Activated T-cell treated with anti-CD3 and anti-CD28 coated beads, Interleukin-2, amount 50 U/mL, for 72 hours (primary cell): ENCODE measurements at regions not wholly inside any gene's neighbourhood (a gene's known extent, or its start where the extent isn't known, plus 50 kb on each side); places are given as distances from the start of the nearest gene placed in this dataset.
"Not testable (repeated sequence)": the region's sequence is repeated elsewhere in the genome, so short reads cannot be mapped to it uniquely, and the experiment has no call there.

ENCODE experiments used
- ATAC-seq, 2 donors: fragments of 150-1000 bp; cut with Tn5 transposase; replicated peaks in 1 of 2; 2 replicates each; pipeline ENCODE4 v1.10.0; 2021; ENCODE audit warnings: moderate library complexity in 2 of 2, mild to moderate bottlenecking in 1 of 2
- DNase-seq, 2 donors: peaks; one replicate each; pipeline ENCODE4 v3.0.0; 2021 to 2022; ENCODE audit warnings: mixed read lengths in 1 of 2
- H3K27ac Mint-ChIP-seq: one replicate; pipeline ENCODE4 v1.8.0; 2022; ENCODE audit warnings: mild to moderate bottlenecking, moderate library complexity, mixed read lengths
- H3K27me3 Mint-ChIP-seq: one replicate; pipeline ENCODE4 v1.8.0; 2022; ENCODE audit warnings: low read depth, mixed read lengths
- H3K36me3 Mint-ChIP-seq, 2 donors: one replicate each; pipeline ENCODE4 v1.8.0; 2022; ENCODE audit warnings: mixed read lengths in 2 of 2, mild to moderate bottlenecking in 1 of 2; ENCODE audit not compliant: insufficient read depth in 2 of 2
- H3K4me1 Mint-ChIP-seq: one replicate; pipeline ENCODE4 v1.8.0; 2022; ENCODE audit warnings: low read depth, mixed read lengths
- H3K4me3 Mint-ChIP-seq, 2 donors: one replicate each; pipeline ENCODE4 v1.8.0; 2022; ENCODE audit warnings: mild to moderate bottlenecking in 2 of 2, mixed read lengths in 2 of 2, moderate library complexity in 2 of 2
- H3K9me3 Mint-ChIP-seq, 2 donors: one replicate each; pipeline ENCODE4 v1.8.0; 2022; ENCODE audit warnings: mixed read lengths in 2 of 2

DNA sequence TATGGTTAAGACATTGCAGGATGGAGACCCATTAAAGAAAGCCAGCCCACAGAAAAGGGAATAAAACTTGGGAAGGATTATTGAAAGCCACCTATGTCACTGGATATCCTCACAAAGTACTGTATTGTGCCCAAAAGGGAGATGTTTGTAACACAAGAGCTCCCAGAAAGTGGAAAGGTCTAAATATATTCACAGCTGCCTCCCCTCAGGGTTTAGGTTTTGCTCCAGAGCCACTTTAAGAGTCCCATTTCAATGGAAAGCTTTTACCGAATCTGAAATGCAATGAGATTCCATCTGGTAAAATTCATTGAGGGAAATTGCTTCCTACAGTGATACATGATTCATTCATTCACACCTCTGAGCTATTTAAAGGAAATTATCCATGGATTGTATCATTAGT is 176.4 kb downstream of the XPNPEP1 start:
- no peak overlapping the region for H3K27ac Mint-ChIP-seq
- DNase-seq (no peak), ATAC-seq (no peak)
- no peak overlapping the region for H3K4me3 Mint-ChIP-seq
- no peaks in the 10 kb centered on the region for H3K4me1 Mint-ChIP-seq
- peaks cover under 1 to 1% of the 10 kb centered on the region in 2 donors for H3K9me3 Mint-ChIP-seq
- no peaks in the 10 kb centered on the region for H3K36me3 Mint-ChIP-seq
- H3K27me3 Mint-ChIP-seq, result no peaks in the 10 kb centered on the region

DNA sequence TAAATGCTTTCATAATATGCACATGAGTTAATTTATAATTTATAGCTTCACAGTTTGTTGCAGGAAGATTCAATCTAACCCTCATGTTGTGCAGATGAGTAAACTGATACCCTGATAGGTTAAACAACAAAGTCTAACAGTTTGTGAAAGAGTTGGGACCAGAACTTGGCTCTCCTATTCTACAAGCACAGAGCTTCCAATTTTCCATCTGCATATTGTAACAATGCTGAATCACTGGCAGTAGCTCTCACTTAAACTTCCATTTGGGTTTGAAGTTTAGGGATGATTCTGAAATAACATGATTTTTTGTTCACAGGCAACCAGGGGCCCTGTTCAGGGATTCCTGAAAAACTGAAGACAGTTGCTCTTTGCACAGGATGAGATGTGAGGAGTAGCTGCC is 179.3 kb downstream of the XPNPEP1 start:
- DNase-seq (no peak), ATAC-seq (no peak)
- Mint-ChIP-seq H3K4me3 (no peak overlapping the region), H3K36me3 (no peaks in the 10 kb centered on the region), H3K27ac (no peak overlapping the region), H3K27me3 (no peaks in the 10 kb centered on the region), H3K9me3 (no peaks in the 10 kb centered on the region), H3K4me1 (no peaks in the 10 kb centered on the region)

DNA sequence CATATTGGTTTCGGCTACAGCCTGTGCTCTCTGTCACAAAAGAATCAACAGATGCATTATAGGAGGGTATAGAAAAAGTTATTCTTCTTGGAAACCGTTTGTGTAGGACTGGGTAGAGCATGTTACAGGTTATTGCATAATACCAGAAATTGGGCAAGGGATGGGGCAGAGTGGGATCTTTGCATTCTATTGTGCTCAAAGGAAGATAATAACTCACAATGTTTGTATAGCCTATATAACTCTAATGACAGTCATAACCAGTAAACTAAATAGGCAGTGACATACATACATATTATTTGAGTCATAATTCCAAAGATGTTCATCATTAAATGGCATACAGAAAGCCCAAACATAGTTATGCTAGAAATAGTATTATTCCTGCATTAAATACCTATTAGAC is 179.7 kb downstream of the XPNPEP1 start:
- no peaks in the 10 kb centered on the region for H3K9me3 Mint-ChIP-seq
- H3K27ac Mint-ChIP-seq, result no peak overlapping the region
- H3K4me1 Mint-ChIP-seq, result no peaks in the 10 kb centered on the region
- no peak for ATAC-seq
- no peak for DNase-seq
- no peaks in the 10 kb centered on the region for H3K36me3 Mint-ChIP-seq
- H3K27me3 Mint-ChIP-seq, result no peaks in the 10 kb centered on the region
- no peak overlapping the region for H3K4me3 Mint-ChIP-seq

DNA sequence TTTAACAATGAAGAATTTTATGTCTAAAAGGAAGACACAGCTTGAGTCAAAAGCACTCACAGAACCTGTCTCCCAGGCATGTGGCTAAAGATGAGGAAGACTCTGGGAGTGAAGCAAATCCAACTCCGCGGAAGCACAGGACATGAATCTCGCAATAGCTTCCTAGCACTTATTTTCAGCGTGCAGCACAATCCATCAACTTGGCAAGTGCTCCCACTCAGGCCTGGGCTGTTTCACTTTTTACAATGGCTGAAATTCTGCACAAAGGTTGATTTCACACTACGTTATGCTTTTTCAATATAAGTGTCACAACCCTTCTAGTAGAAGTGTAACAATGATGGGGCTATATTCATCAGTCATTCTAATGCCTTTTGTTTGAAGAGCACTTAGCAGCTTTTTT is 180.2 kb downstream of the XPNPEP1 start:
- Mint-ChIP-seq H3K9me3 (no peaks in the 10 kb centered on the region), H3K27ac (no peak overlapping the region), H3K4me1 (no peaks in the 10 kb centered on the region), H3K27me3 (no peaks in the 10 kb centered on the region), H3K36me3 (no peaks in the 10 kb centered on the region), H3K4me3 (no peak overlapping the region)
- DNase-seq (no peak), ATAC-seq (no peak)

DNA sequence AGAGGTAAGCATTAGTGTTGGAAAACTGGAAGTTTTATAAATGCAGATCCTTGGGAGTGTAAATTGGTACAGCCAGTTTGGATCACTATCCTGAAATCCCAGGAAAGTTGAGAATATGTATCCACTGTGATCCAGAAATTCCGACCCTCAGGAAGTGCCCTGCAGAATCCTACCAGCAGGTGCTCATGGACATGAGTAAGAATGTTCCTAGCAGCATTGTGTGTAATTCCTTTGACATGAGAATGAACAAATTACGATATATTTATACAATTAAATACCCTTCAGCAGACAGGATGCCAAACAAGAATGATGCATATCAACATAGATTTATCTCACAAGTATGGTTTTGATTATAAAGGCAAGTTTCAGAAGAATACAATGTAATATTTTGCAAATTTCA is 181.6 kb downstream of the XPNPEP1 start:
- Mint-ChIP-seq H3K4me1 (no peaks in the 10 kb centered on the region), H3K27ac (no peak overlapping the region), H3K4me3 (no peak overlapping the region), H3K9me3 (no peaks in the 10 kb centered on the region), H3K36me3 (no peaks in the 10 kb centered on the region), H3K27me3 (no peaks in the 10 kb centered on the region)
- DNase-seq (no peak), ATAC-seq (no peak)

DNA sequence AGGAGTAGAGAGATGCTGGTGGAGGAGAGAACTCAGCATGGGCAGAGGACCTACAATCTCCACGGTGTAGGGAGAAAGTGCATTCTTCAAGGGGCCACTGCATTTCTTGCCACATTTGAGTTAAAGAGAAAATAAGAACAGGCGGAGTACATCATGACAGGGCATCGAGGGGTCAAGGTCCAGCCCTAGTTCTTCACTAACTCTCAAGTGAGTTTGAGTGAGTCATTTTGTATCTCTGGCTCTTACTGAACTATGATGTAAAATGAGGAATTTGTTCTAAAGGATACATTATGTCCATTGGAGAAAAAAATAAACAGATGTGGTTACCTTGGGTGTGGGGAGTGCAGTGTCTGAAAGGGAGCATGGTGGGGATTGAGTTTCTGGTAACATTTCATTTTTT is 182.9 kb downstream of the XPNPEP1 start:
- Mint-ChIP-seq H3K27ac (no peak overlapping the region), H3K9me3 (no peaks in the 10 kb centered on the region), H3K36me3 (no peaks in the 10 kb centered on the region), H3K27me3 (no peaks in the 10 kb centered on the region), H3K4me3 (no peak overlapping the region), H3K4me1 (no peaks in the 10 kb centered on the region)
- DNase-seq, result no peak
- ATAC-seq, result no peak

DNA sequence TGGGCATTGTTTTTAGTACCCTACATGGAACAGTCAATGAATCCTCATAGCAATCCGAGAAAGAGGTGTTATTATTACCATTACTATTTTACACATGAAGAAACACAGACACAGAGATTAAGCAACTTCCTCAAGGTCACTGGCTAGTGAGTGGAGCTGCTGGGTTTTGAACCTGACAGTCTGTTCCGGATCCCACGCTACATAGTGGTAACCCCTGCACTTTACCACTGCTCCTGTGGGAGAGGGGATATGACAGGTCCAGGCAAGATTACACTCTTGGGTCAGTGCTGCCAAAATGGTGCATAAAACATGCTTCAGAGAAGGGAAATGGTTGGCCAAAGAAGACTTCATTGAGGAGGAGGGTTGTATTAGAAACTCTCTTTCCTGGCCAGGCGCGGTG is 185.7 kb downstream of the XPNPEP1 start:
- H3K4me3 Mint-ChIP-seq, result no peak overlapping the region
- H3K27me3 Mint-ChIP-seq, result no peaks in the 10 kb centered on the region
- H3K4me1 Mint-ChIP-seq, result no peaks in the 10 kb centered on the region
- ATAC-seq, result no peak
- H3K36me3 Mint-ChIP-seq, result no peaks in the 10 kb centered on the region
- DNase-seq, result no peak
- no peaks in the 10 kb centered on the region for H3K9me3 Mint-ChIP-seq
- H3K27ac Mint-ChIP-seq, result no peak overlapping the region

DNA sequence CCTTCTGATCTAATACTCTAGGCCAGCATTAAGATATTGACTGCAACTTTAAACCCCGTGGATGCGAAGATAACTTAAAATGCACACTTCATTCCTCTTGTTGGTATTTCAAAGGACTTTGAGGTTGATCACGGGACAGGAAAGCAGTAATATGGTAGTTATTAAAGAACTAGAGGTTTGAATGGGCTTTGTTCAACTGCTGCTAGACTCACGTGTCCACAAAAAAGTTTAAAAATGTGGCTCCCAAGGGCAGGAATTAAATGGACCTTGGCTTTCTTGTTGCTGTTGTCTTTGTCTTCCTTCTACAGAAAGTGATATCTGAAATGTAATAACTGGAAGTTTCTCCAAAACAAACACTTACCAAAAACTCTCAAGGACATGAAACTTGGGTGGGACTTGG is 186.3 kb downstream of the XPNPEP1 start:
- Mint-ChIP-seq H3K36me3 (no peaks in the 10 kb centered on the region), H3K4me3 (no peak overlapping the region), H3K27ac (no peak overlapping the region), H3K4me1 (no peaks in the 10 kb centered on the region), H3K9me3 (no peaks in the 10 kb centered on the region), H3K27me3 (no peaks in the 10 kb centered on the region)
- DNase-seq (no peak), ATAC-seq (no peak)

DNA sequence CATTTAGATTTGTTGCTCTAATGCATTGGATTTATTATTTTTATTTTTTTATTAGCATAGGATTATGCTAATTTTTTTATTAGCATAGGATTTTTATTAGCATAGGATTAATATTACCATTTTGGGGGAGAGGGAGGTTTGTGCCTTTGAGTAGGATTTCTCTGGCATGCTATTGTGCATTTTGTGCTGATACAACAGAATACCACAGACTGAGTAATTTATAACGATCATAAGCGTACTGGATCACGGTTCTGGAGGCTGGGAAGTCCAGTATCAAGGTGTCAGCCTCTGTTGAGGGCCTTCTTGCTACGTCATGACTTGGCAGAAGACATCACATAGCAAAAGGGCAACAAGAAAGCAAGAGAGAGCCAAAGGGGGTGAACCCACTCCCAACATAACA is 187.5 kb downstream of the XPNPEP1 start:
- ATAC-seq (no peak), DNase-seq (no peak)
- H3K27me3 Mint-ChIP-seq, result no peaks in the 10 kb centered on the region
- no peaks in the 10 kb centered on the region for H3K4me1 Mint-ChIP-seq
- H3K36me3 Mint-ChIP-seq, result no peaks in the 10 kb centered on the region
- no peak overlapping the region for H3K27ac Mint-ChIP-seq
- no peak overlapping the region for H3K4me3 Mint-ChIP-seq
- peaks cover 0 to 1% of the 10 kb centered on the region in 2 donors for H3K9me3 Mint-ChIP-seq

DNA sequence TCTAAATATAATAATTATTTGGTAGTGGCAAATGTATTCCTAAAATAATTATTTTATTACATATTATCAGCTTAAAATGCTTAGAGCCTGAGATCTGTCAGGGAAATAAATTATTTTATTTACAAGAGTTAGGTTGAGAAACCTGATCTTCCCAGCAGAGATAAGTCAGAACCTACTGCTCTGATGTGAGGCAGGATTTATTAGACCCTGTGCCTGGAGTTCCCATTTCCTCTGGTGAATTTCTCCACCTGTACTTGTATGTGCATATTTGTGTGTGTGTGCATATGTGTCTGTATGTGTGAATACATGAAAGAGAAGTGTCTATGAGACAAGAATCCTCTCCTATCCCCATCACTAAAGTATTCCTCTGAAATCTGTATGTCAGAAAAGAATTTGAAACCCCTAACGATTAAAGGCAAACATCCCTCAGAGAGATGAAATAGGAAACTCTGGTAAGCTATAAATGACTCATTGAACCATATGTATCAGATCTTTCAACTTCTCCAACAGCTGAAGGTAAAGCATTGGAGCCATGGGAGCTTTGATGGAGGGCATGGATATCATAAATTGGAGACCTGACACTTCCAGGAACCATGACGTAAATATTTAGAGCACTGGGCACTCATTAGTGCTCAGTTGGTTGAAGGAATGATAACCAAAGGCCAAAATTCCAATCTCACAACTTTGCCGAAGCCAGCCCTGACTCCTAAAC is 190.9 kb downstream of the XPNPEP1 start:
- DNase-seq, result no peak

DNA sequence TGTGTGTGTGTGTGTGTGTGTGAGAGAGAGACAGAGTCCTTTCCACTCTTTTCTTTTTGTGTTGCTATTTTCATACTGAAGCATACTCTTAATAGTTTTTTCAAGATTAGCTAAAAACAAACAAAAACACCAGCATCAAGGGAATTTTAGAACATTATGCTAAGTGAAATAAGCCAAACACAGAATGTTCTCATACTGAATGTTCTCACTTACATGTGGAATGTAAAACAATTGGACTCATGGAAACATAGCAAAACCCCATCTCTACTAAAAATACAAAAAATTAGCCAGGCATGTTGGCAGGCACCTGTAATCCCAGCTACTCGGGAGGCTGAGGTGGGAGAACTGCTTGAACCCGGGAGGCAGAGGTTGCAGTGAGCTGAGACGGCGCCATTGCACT is 193.4 kb downstream of the XPNPEP1 start:
- DNase-seq, H3K4me3 Mint-ChIP-seq, H3K4me1 Mint-ChIP-seq, ATAC-seq, H3K27ac Mint-ChIP-seq, H3K27me3 Mint-ChIP-seq, H3K36me3 Mint-ChIP-seq, H3K9me3 Mint-ChIP-seq: not testable (repeated sequence)

More for the DNA sequence above, 190.9 kb downstream of the XPNPEP1 start:
- H3K27ac Mint-ChIP-seq, result no peak overlapping the region
- no peaks in the 10 kb centered on the region for H3K27me3 Mint-ChIP-seq
- no peaks in the 10 kb centered on the region for H3K36me3 Mint-ChIP-seq
- H3K4me3 Mint-ChIP-seq, result no peak overlapping the region
- ATAC-seq, result no peak
- H3K9me3 Mint-ChIP-seq, result peaks cover 0 to 1% of the 10 kb centered on the region in 2 donors
- no peaks in the 10 kb centered on the region for H3K4me1 Mint-ChIP-seq

DNA sequence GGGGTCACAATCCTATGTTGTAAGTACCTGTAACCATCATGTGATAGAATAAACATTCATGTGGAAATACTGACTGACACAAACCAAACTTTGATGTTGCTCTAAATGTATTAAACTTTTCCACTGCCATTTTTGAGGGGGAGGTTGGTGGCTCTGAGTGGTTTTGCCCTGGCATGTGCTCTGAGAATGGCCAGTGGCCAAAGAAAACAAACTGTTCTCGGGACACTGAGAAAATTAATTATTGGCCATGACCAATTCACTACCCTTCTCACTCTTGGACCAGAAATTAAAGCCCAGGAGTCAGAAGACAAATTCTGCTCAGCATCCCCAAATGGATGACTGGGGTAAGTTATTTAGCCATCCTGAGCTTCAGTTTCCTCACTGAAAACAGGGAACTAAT is 195.9 kb downstream of the XPNPEP1 start:
- ATAC-seq, result no peak

DNA sequence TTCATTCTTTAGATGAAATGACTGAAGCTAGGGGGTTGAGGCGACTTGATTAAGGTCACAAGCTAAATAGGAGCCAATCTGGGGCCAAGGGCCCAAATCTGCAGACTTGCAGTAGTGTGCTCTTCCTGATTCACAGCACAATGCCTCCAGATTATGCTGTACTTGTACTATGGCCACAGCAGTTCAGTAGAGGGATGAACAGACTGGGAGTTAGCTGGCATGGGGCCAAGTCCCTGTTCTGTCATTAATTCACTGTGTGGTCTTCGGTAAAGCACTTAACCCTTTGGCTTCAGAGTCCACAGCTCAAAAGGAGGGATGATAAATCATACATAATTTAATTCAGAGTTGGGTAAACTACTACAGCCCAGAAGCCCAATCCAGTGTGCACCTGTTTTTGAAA is 196.8 kb downstream of the XPNPEP1 start:
- DNase-seq (no peak), ATAC-seq (no peak)
- Mint-ChIP-seq H3K27ac (no peak overlapping the region), H3K9me3 (no peaks in the 10 kb centered on the region), H3K4me3 (no peak overlapping the region), H3K36me3 (no peaks in the 10 kb centered on the region), H3K4me1 (no peaks in the 10 kb centered on the region), H3K27me3 (no peaks in the 10 kb centered on the region)

More for the DNA sequence above, 195.9 kb downstream of the XPNPEP1 start:
- Mint-ChIP-seq H3K4me3 (no peak overlapping the region), H3K27me3 (no peaks in the 10 kb centered on the region), H3K4me1 (no peaks in the 10 kb centered on the region), H3K9me3 (peaks cover 0 to 1% of the 10 kb centered on the region in 2 donors), H3K36me3 (no peaks in the 10 kb centered on the region), H3K27ac (no peak overlapping the region)
- DNase-seq, result no peak

DNA sequence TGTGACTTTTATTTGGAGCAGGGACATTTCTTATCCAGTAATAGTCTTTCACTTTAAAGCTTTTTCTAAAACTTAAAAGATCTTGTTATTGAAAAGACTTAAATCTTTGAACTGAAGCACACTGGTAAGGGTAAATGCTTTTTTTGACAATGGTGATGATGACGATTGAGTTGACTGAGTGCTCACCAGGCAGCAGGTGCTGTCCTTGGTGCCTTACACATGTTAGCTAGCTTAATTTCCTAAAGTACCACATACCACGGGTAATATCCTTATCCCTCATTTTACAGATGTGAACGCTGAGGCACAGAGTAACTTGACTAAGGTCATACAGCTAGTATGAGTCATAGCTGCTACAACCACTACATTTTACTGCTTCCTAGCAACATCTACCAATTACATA is 200.0 kb downstream of the XPNPEP1 start:
- Mint-ChIP-seq H3K27me3 (no peaks in the 10 kb centered on the region), H3K9me3 (no peaks in the 10 kb centered on the region)
- no peak for ATAC-seq

More for the DNA sequence above, 200.0 kb downstream of the XPNPEP1 start:
- Mint-ChIP-seq H3K4me3 (no peak overlapping the region), H3K27ac (no peak overlapping the region), H3K4me1 (no peaks in the 10 kb centered on the region), H3K36me3 (no peaks in the 10 kb centered on the region)
- DNase-seq, result no peak
